Panc1 (cell line): ENCODE measurements at regions not wholly inside any gene's neighbourhood (a gene's known extent, or its start where the extent isn't known, plus 50 kb on each side); places are given as distances from the start of the nearest gene placed in this dataset.

Experiments
- ATAC-seq: fragments of 200-7000 bp; cut with Tn5 transposase; 2 replicates; pipeline ENCODE4 v1.9.1; 2020; ENCODE audit warnings: mild to moderate bottlenecking, moderate library complexity
- BruUV-seq: library from RNA; stranded (reverse); fragments of 400-500 nt; replicated peaks from 2 replicates; lab custom pipeline; 2021; lab: Mats Ljungman, UMichigan
- CTCF ChIA-PET: fragments of 300-600 bp; sonication (Branson Sonifier 250); formaldehyde crosslinking; loops from one replicate; lab custom pipeline; 2022; ENCODE audit warnings: antibody characterized with exemption; lab: Charles Lee
- POLR2A ChIA-PET: fragments of 300-600 bp; sonication (Branson Sonifier 250); formaldehyde crosslinking; loops from one replicate; lab custom pipeline; 2022; ENCODE audit warnings: antibody characterized with exemption; lab: Charles Lee
- DNase-seq: peaks from one replicate; pipeline ENCODE4 v3.0.0-alpha.2; 2010; ENCODE audit warnings: low read depth, low spot score
- H3K27ac ChIP-seq: 2 replicates; pipeline ENCODE4 v1.5.1; 2011; ENCODE audit warnings: mild to moderate bottlenecking, low read length, inconsistent platforms
- H3K27me3 ChIP-seq: fragments of 200-500 bp; sonication (Bioruptor generic); 2 replicates; pipeline ENCODE4 v1.6.0; 2014; ENCODE audit warnings: low read length, inconsistent platforms; ENCODE audit not compliant: control insufficient read depth, insufficient read depth
- H3K36me3 ChIP-seq: fragments of 200-500 bp; sonication (Bioruptor generic); 2 replicates; pipeline ENCODE4 v1.5.1; 2014; ENCODE audit warnings: inconsistent platforms, mild to moderate bottlenecking, low read length, moderate library complexity; ENCODE audit not compliant: control insufficient read depth, insufficient read depth
- H3K4me1 ChIP-seq: 2 replicates; pipeline ENCODE4 v1.5.1; 2011; ENCODE audit warnings: inconsistent platforms, mild to moderate bottlenecking, low read length, moderate library complexity; ENCODE audit not compliant: control insufficient read depth, insufficient read depth
- H3K4me3 ChIP-seq, 2 experiments: 2 replicates each; pipeline ENCODE4 v1.5.1; 2011 to 2012; ENCODE audit warnings: low read depth in 2 of 2, low read length in 2 of 2, mild to moderate bottlenecking in 2 of 2, inconsistent platforms in 1 of 2, moderate library complexity in 1 of 2
- H3K9me3 ChIP-seq: fragments of 200-500 bp; sonication (Bioruptor generic); 2 replicates; pipeline ENCODE4 v1.5.1; 2014; ENCODE audit warnings: low read depth, mild to moderate bottlenecking, inconsistent platforms, low read length, moderate library complexity; ENCODE audit not compliant: control insufficient read depth, insufficient read depth
- CTCF ChIP-seq: fragments of 450-650 bp; IDR thresholded peaks from 2 replicates; pipeline ENCODE4 v1.5.1; 2017; ENCODE audit warnings: mild to moderate bottlenecking
- POLR2AphosphoS5 ChIP-seq: IDR thresholded peaks from 2 replicates; pipeline ENCODE4 v1.6.1; 2012; ENCODE audit warnings: mild to moderate bottlenecking, low read depth, low read length, moderate library complexity
- SIN3A ChIP-seq: IDR thresholded peaks from 2 replicates; pipeline ENCODE4 v1.6.1; 2012; ENCODE audit warnings: low read depth, mild to moderate bottlenecking, low read length, moderate library complexity, borderline replicate concordance; ENCODE audit not compliant: insufficient read depth
- TCF7L2 ChIP-seq: IDR thresholded peaks from 2 replicates; pipeline ENCODE4 v1.6.1; 2011; ENCODE audit warnings: mild to moderate bottlenecking, low read depth, low read length, inconsistent platforms
- in situ Hi-C: cut with HindIII; loops from 2 replicates; pipeline ENCODE4 v1.10.0; 2016; ENCODE audit warnings: low sequenced_read_pairs, low pct_unique_long_range_greater_than_20kb
- intact Hi-C: fragments of 100-400 bp; cut with micrococcal nuclease; formaldehyde crosslinking; loops from one replicate; pipeline ENCODE4 v1.10.0; 2022; ENCODE audit not compliant: unreplicated experiment
- TF ChIP-seq, protein P1 (sequence below), 2 experiments: IDR thresholded peaks; 2 replicates each; pipeline ENCODE4 v1.6.1; 2011 to 2012; ENCODE audit warnings: low read depth in 2 of 2, control low read depth in 1 of 2, low read length in 1 of 2, mild to moderate bottlenecking in 1 of 2, moderate library complexity in 1 of 2; ENCODE audit not compliant: insufficient read depth in 1 of 2

DNA sequence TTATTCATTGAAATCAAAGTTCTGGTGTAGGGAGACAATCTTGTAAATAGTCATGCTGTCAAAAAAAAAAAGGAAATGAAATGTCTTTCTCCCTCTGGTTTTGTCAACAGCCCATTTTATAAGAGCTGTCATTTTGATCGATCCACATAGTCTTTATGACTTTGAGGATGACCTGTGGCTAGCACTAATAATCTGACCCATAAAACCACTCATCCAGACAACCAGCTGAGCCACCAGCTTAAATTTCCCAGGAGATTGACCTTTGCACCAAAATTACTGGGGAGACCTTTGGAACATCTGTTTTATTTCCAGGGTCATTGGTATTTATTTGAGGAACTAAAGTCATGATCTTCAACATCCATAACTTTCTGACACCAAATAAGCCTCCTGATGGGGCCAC is 98.5 kb upstream of the MME start:
- no peaks in the 10 kb centered on the region for H3K27me3 ChIP-seq
- ATAC-seq: no peak
- TF ChIP-seq SIN3A (no peak), CTCF (no peak), POLR2AphosphoS5 (no peak), TCF7L2 (no peak)
- TF ChIP-seq, protein P1, sequence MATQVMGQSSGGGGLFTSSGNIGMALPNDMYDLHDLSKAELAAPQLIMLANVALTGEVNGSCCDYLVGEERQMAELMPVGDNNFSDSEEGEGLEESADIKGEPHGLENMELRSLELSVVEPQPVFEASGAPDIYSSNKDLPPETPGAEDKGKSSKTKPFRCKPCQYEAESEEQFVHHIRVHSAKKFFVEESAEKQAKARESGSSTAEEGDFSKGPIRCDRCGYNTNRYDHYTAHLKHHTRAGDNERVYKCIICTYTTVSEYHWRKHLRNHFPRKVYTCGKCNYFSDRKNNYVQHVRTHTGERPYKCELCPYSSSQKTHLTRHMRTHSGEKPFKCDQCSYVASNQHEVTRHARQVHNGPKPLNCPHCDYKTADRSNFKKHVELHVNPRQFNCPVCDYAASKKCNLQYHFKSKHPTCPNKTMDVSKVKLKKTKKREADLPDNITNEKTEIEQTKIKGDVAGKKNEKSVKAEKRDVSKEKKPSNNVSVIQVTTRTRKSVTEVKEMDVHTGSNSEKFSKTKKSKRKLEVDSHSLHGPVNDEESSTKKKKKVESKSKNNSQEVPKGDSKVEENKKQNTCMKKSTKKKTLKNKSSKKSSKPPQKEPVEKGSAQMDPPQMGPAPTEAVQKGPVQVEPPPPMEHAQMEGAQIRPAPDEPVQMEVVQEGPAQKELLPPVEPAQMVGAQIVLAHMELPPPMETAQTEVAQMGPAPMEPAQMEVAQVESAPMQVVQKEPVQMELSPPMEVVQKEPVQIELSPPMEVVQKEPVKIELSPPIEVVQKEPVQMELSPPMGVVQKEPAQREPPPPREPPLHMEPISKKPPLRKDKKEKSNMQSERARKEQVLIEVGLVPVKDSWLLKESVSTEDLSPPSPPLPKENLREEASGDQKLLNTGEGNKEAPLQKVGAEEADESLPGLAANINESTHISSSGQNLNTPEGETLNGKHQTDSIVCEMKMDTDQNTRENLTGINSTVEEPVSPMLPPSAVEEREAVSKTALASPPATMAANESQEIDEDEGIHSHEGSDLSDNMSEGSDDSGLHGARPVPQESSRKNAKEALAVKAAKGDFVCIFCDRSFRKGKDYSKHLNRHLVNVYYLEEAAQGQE (IDR thresholded peaks at IDR 0.05; ENCODE audit: insufficient read depth in 1 of 2, low read depth in 2 of 2, low read length in 1 of 2): no peak
- H3K4me1 ChIP-seq: no peaks in the 10 kb centered on the region
- H3K4me3 ChIP-seq: no peak overlapping the region
- no peak for DNase-seq
- ChIA-PET CTCF (no interaction called here), POLR2A (no interaction called here)
- H3K9me3 ChIP-seq: no peaks in the 10 kb centered on the region
- intact Hi-C loops (no loop called here), in situ Hi-C loops (no loop called here)
- no peaks in the 10 kb centered on the region for H3K36me3 ChIP-seq
- BruUV-seq: no TSS peak
- no peak overlapping the region for H3K27ac ChIP-seq

DNA sequence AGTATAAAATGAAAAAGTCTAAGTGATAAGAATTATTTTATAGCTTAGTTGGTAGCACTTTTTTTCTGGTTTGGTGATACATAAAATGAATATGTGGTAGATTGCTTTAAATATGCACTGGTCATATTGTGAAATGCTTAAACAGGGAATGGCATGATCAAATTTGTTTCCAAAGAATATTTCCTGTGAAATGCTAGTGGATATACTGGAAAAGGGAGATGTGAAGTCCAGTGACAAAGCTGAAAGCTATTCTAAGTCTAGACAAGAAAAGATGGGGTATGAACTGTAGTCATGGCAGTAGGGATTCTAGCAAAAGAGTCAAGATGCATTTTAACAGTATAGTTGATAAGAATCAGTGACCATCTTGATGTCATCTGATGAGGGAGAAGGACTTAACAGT is 98.9 kb upstream of the MME start:
- ChIA-PET POLR2A (no interaction called here), CTCF (no interaction called here)
- DNase-seq (no peak), ATAC-seq (no peak)
- BruUV-seq: no TSS peak
- TF ChIP-seq TCF7L2 (no peak), POLR2AphosphoS5 (no peak), CTCF (no peak)
- Histone ChIP-seq H3K4me3 (no peak overlapping the region), H3K36me3 (no peaks in the 10 kb centered on the region), H3K4me1 (no peaks in the 10 kb centered on the region), H3K27me3 (no peaks in the 10 kb centered on the region), H3K27ac (no peak overlapping the region), H3K9me3 (no peaks in the 10 kb centered on the region)
- in situ Hi-C loops (no loop called here), intact Hi-C loops (no loop called here)

DNA sequence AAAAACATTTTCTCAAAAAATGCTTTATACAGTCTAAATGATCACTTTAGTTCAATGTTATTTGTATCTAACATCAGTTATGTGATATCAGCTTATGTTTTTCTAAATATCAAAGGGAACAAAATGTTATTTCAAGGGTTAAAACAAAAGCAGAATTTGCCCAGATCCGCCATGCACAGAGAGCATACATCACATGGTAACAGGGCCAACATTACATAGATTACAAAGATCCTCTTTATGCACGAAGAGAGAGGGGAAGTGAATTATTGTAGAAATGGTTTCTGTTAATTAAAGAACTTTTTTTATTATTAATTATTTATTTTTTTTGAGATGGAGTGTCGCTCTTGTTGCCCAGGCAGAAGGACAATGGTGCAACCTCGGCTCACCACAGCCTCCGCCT is 100.8 kb upstream of the MME start:
- Histone ChIP-seq H3K36me3 (no peaks in the 10 kb centered on the region), H3K4me1 (no peaks in the 10 kb centered on the region), H3K27me3 (no peaks in the 10 kb centered on the region), H3K4me3 (no peak overlapping the region), H3K9me3 (no peaks in the 10 kb centered on the region), H3K27ac (no peak overlapping the region)
- in situ Hi-C loops: no loop called here
- intact Hi-C loops: no loop called here
- POLR2A ChIA-PET: no interaction called here
- TF ChIP-seq, protein P1 (IDR thresholded peaks at IDR 0.05; ENCODE audit: insufficient read depth in 1 of 2, low read depth in 2 of 2, low read length in 1 of 2): no peak
- no peak for TF ChIP-seq TCF7L2
- TF ChIP-seq CTCF: no peak
- no peak for TF ChIP-seq SIN3A
- no peak for TF ChIP-seq POLR2AphosphoS5
- ATAC-seq (no peak), DNase-seq (no peak)
- CTCF ChIA-PET: no interaction called here
- BruUV-seq: no TSS peak
